ENCODE measurements at regions not wholly inside any gene's neighbourhood (a gene's known extent, or its start where the extent isn't known, plus 50 kb on each side); places are given as distances from the start of the nearest gene placed in this dataset.

GRCh38 chr12:4859478-4860210 lies 50.1 kb upstream of the KCNA1 start:
- DNase-seq, result no peak

All from activated T-cell treated with anti-CD3 and anti-CD28 coated beads, Interleukin-2, amount 50 U/mL, for 48 hours (primary cell).